ENCODE measurements at regions not wholly inside any gene's neighbourhood (a gene's known extent, or its start where the extent isn't known, plus 50 kb on each side); places are given as distances from the start of the nearest gene placed in this dataset.

DNA sequence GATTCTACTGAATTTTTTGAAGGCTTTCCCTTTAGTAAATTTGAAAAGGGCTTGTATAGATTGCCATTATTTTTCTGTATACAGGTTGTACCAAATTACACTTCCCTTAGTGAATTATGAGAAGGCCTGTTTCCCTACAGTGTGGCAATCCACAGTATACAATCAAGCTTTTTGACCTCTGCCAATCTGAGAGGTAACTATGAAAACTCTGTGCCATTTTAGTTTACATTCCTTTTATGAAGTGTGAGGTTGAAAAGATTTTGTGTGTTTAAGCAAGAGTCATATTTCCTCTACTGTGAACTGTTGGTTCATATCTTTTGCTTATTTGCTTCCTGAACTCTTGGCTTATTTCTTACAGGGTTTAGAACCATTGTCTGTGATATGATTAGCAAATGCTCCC, 432.5 kb downstream of the KCNA4 start:
- Histone ChIP-seq H3K9me3 (ENCODE audit: control insufficient read depth, low read length) (no peaks in the 10 kb centered on the region), H3K4me1 (no peaks in the 10 kb centered on the region), H3K79me2 (no peaks in the 10 kb centered on the region), H3K36me3 (ENCODE audit: control insufficient read depth, insufficient read depth, low read length) (no peaks in the 10 kb centered on the region), H3K4me2 (ENCODE audit: low read length) (no peak overlapping the region), H3K27me3 (ENCODE audit: control insufficient read depth, insufficient read depth, low read length) (no peaks in the 10 kb centered on the region), H3K9ac (no peak overlapping the region), H3K27ac (no peak overlapping the region), H2AFZ (no peak overlapping the region), H3K4me3 (ENCODE audit: low read depth, low read length) (no peak overlapping the region)
- TF ChIP-seq, protein P1, sequence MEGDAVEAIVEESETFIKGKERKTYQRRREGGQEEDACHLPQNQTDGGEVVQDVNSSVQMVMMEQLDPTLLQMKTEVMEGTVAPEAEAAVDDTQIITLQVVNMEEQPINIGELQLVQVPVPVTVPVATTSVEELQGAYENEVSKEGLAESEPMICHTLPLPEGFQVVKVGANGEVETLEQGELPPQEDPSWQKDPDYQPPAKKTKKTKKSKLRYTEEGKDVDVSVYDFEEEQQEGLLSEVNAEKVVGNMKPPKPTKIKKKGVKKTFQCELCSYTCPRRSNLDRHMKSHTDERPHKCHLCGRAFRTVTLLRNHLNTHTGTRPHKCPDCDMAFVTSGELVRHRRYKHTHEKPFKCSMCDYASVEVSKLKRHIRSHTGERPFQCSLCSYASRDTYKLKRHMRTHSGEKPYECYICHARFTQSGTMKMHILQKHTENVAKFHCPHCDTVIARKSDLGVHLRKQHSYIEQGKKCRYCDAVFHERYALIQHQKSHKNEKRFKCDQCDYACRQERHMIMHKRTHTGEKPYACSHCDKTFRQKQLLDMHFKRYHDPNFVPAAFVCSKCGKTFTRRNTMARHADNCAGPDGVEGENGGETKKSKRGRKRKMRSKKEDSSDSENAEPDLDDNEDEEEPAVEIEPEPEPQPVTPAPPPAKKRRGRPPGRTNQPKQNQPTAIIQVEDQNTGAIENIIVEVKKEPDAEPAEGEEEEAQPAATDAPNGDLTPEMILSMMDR (IDR thresholded peaks at IDR 0.05) = no peak

DNA sequence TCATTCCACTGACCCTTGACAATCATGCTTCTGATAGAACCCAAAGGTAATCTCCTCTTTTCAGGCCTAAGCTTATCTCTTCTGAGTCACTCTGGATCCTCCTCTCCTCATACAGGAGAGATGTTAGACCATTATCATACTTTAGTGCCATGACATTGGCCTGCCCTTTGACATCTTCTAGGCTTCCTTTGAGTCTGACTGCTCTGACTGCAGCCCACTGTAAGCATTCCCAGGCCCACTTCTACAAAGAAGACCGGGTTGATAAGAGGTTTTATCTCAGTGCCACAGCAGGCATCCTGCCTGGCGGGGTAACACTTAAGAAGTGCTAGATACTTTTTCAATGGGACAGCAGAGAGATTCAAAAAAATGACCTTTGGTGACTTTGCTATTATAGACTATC, 438.0 kb downstream of the KCNA4 start:
- H3K9ac ChIP-seq = no peak overlapping the region
- no peak overlapping the region for H3K27ac ChIP-seq
- no peaks in the 10 kb centered on the region for H3K4me1 ChIP-seq
- no peak overlapping the region for H2AFZ ChIP-seq
- H3K79me2 ChIP-seq = no peaks in the 10 kb centered on the region
- H3K36me3 ChIP-seq (ENCODE audit: control insufficient read depth, insufficient read depth, low read length) = no peaks in the 10 kb centered on the region
- TF ChIP-seq, protein P1 (IDR thresholded peaks at IDR 0.05) = no peak
- H3K4me2 ChIP-seq (ENCODE audit: low read length) = no peak overlapping the region
- no peaks in the 10 kb centered on the region for H3K27me3 ChIP-seq (ENCODE audit: control insufficient read depth, insufficient read depth, low read length)
- no peaks in the 10 kb centered on the region for H3K9me3 ChIP-seq (ENCODE audit: control insufficient read depth, low read length)
- no peak overlapping the region for H3K4me3 ChIP-seq (ENCODE audit: low read depth, low read length)

GRCh38 chr11:29564486-29564885, 452.3 kb downstream of the KCNA4 start:
- H3K27ac ChIP-seq = no peak overlapping the region
- TF ChIP-seq, protein P1 (IDR thresholded peaks at IDR 0.05) = no peak
- H3K4me3 ChIP-seq (ENCODE audit: low read depth, low read length) = no peak overlapping the region
- no peaks in the 10 kb centered on the region for H3K9me3 ChIP-seq (ENCODE audit: control insufficient read depth, low read length)
- H3K79me2 ChIP-seq = no peaks in the 10 kb centered on the region
- no peaks in the 10 kb centered on the region for H3K4me1 ChIP-seq
- H2AFZ ChIP-seq = no peak overlapping the region
- H3K36me3 ChIP-seq (ENCODE audit: control insufficient read depth, insufficient read depth, low read length) = no peaks in the 10 kb centered on the region
- no peaks in the 10 kb centered on the region for H3K27me3 ChIP-seq (ENCODE audit: control insufficient read depth, insufficient read depth, low read length)
- H3K9ac ChIP-seq = no peak overlapping the region
- H3K4me2 ChIP-seq (ENCODE audit: low read length) = no peak overlapping the region

DNA sequence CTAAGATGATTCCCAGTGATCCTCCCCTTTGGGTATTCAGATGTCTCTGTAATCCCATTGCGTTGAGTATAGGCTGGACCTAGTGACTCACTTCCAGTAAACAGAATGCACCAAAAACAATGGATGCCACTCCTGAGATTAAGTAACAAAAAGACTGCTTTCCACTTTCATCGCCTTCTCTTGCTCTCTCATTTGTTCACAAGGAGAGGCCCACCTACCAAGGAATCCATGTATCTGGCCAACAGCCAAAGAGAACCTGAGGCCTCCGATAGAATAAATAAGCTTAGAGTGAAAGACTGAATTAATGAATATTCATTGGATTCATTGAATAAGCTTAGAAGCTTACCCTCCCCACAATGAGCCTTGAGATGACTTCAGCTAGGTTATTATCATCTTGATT, 454.6 kb downstream of the KCNA4 start:
- H3K4me2 ChIP-seq (ENCODE audit: low read length) = no peak overlapping the region
- H3K4me1 ChIP-seq = no peaks in the 10 kb centered on the region
- H3K4me3 ChIP-seq (ENCODE audit: low read depth, low read length) = no peak overlapping the region
- no peak overlapping the region for H2AFZ ChIP-seq
- no peak overlapping the region for H3K9ac ChIP-seq
- H3K79me2 ChIP-seq = no peaks in the 10 kb centered on the region
- TF ChIP-seq, protein P1 (IDR thresholded peaks at IDR 0.05) = no peak
- H3K27me3 ChIP-seq (ENCODE audit: control insufficient read depth, insufficient read depth, low read length) = no peaks in the 10 kb centered on the region
- no peaks in the 10 kb centered on the region for H3K36me3 ChIP-seq (ENCODE audit: control insufficient read depth, insufficient read depth, low read length)
- no peaks in the 10 kb centered on the region for H3K9me3 ChIP-seq (ENCODE audit: control insufficient read depth, low read length)
- no peak overlapping the region for H3K27ac ChIP-seq

DNA sequence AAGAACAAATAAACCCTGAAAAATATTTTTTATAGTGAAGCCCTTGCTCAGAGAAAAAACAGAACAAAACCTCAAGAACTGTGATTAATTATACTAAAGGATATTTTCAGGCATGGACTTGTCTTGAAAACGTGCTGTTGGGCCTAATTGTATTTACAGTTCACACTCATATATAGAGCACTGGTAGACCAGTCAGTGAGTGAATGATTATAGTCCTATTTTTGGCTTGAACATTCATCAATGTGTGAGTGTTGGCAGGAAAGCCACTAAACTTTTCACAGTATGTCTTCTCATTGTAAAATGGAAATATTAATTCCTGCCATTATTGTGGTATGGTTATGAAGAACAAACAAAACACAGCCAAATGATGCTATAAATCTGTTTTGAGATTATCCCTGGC, 462.8 kb downstream of the KCNA4 start:
- TF ChIP-seq, protein P1 (IDR thresholded peaks at IDR 0.05) = no peak
- Histone ChIP-seq H3K9ac (no peak overlapping the region), H3K4me3 (ENCODE audit: low read depth, low read length) (no peak overlapping the region), H2AFZ (no peak overlapping the region), H3K27ac (no peak overlapping the region), H3K27me3 (ENCODE audit: control insufficient read depth, insufficient read depth, low read length) (no peaks in the 10 kb centered on the region), H3K9me3 (ENCODE audit: control insufficient read depth, low read length) (no peaks in the 10 kb centered on the region), H3K4me2 (ENCODE audit: low read length) (no peak overlapping the region), H3K4me1 (no peaks in the 10 kb centered on the region), H3K79me2 (no peaks in the 10 kb centered on the region), H3K36me3 (ENCODE audit: control insufficient read depth, insufficient read depth, low read length) (no peaks in the 10 kb centered on the region)

All from parathyroid adenoma (tissue), 2 donors.